ENCODE measurements at regions not wholly inside any gene's neighbourhood (a gene's known extent, or its start where the extent isn't known, plus 50 kb on each side); places are given as distances from the start of the nearest gene placed in this dataset.

GRCh38 chr12:40614923-40615322, 77.3 kb upstream of the CNTN1 start:
- H3K9me3 Mint-ChIP-seq = no peaks in the 10 kb centered on the region
- H3K36me3 Mint-ChIP-seq (ENCODE audit: low read depth) = no peaks in the 10 kb centered on the region
- no peak overlapping the region for H3K4me3 Mint-ChIP-seq
- no peaks in the 10 kb centered on the region for H3K4me1 Mint-ChIP-seq
- no peaks in the 10 kb centered on the region for H3K27me3 Mint-ChIP-seq
- no peak for DNase-seq
- no peak overlapping the region for H3K27ac Mint-ChIP-seq
- intact Hi-C loops (cut with micrococcal nuclease) = no loop called here

- no peak overlapping the region for H3K4me3 Mint-ChIP-seq
- no peaks in the 10 kb centered on the region for H3K27me3 Mint-ChIP-seq
- no peaks in the 10 kb centered on the region for H3K36me3 Mint-ChIP-seq (ENCODE audit: low read depth)
- H3K4me1 Mint-ChIP-seq = no peaks in the 10 kb centered on the region
- no peak overlapping the region for H3K27ac Mint-ChIP-seq
- no peaks in the 10 kb centered on the region for H3K9me3 Mint-ChIP-seq
- no peak for DNase-seq
- intact Hi-C loops (cut with micrococcal nuclease) = no loop called here
Measured at GRCh38 chr12:40615590-40615989, 76.6 kb upstream of the CNTN1 start.

GRCh38 chr12:40616383-40616915, 75.8 kb upstream of the CNTN1 start:
- H3K4me3 Mint-ChIP-seq = no peak overlapping the region
- DNase-seq = no peak
- H3K27ac Mint-ChIP-seq = no peak overlapping the region
- no peaks in the 10 kb centered on the region for H3K9me3 Mint-ChIP-seq
- H3K27me3 Mint-ChIP-seq = no peaks in the 10 kb centered on the region
- intact Hi-C loops (cut with micrococcal nuclease) = no loop called here
- H3K36me3 Mint-ChIP-seq (ENCODE audit: low read depth) = no peaks in the 10 kb centered on the region
- no peaks in the 10 kb centered on the region for H3K4me1 Mint-ChIP-seq

- Mint-ChIP-seq H3K4me3 (no peak overlapping the region), H3K27ac (no peak overlapping the region), H3K36me3 (ENCODE audit: low read depth) (no peaks in the 10 kb centered on the region), H3K4me1 (no peaks in the 10 kb centered on the region), H3K9me3 (no peaks in the 10 kb centered on the region), H3K27me3 (no peaks in the 10 kb centered on the region)
- intact Hi-C loops (cut with micrococcal nuclease) = no loop called here
- DNase-seq = no peak
Measured at GRCh38 chr12:40618636-40619035, 73.6 kb upstream of the CNTN1 start.

- intact Hi-C loops (cut with micrococcal nuclease) = no loop called here
- no peak overlapping the region for H3K4me3 Mint-ChIP-seq
- no peak for DNase-seq
- H3K9me3 Mint-ChIP-seq = no peaks in the 10 kb centered on the region
- no peaks in the 10 kb centered on the region for H3K4me1 Mint-ChIP-seq
- H3K27me3 Mint-ChIP-seq = no peaks in the 10 kb centered on the region
- H3K27ac Mint-ChIP-seq = no peak overlapping the region
- no peaks in the 10 kb centered on the region for H3K36me3 Mint-ChIP-seq (ENCODE audit: low read depth)
Measured at GRCh38 chr12:40620564-40621019, 71.6 kb upstream of the CNTN1 start.

GRCh38 chr12:40622246-40622838, 69.9 kb upstream of the CNTN1 start:
- intact Hi-C loops (cut with micrococcal nuclease) = loop anchor here (1.0 kb wide), 1 partner anchor 299 kb away; no protein-coding TSS in a partner anchor
- no peaks in the 10 kb centered on the region for H3K9me3 Mint-ChIP-seq
- no peaks in the 10 kb centered on the region for H3K36me3 Mint-ChIP-seq (ENCODE audit: low read depth)
- no peak overlapping the region for H3K27ac Mint-ChIP-seq
- H3K4me1 Mint-ChIP-seq = no peaks in the 10 kb centered on the region
- no peaks in the 10 kb centered on the region for H3K27me3 Mint-ChIP-seq
- no peak overlapping the region for H3K4me3 Mint-ChIP-seq
- peak; percentile 72 for DNase-seq

GRCh38 chr12:40632171-40632570, 60.1 kb upstream of the CNTN1 start:
- H3K27ac Mint-ChIP-seq = no peak overlapping the region
- intact Hi-C loops (cut with micrococcal nuclease) = no loop called here
- H3K27me3 Mint-ChIP-seq = no peaks in the 10 kb centered on the region
- no peak overlapping the region for H3K4me3 Mint-ChIP-seq
- no peaks in the 10 kb centered on the region for H3K9me3 Mint-ChIP-seq
- no peaks in the 10 kb centered on the region for H3K36me3 Mint-ChIP-seq (ENCODE audit: low read depth)
- no peaks in the 10 kb centered on the region for H3K4me1 Mint-ChIP-seq
- DNase-seq = no peak

- no peak overlapping the region for H3K4me3 Mint-ChIP-seq
- no peaks in the 10 kb centered on the region for H3K4me1 Mint-ChIP-seq
- no peaks in the 10 kb centered on the region for H3K9me3 Mint-ChIP-seq
- no peak overlapping the region for H3K27ac Mint-ChIP-seq
- intact Hi-C loops (cut with micrococcal nuclease) = no loop called here
- H3K36me3 Mint-ChIP-seq (ENCODE audit: low read depth) = no peaks in the 10 kb centered on the region
- H3K27me3 Mint-ChIP-seq = no peaks in the 10 kb centered on the region
- no peak for DNase-seq
Measured at GRCh38 chr12:40632933-40633332, 59.3 kb upstream of the CNTN1 start.

GRCh38 chr12:40634517-40635131, 57.6 kb upstream of the CNTN1 start:
- DNase-seq = no peak
- Mint-ChIP-seq H3K4me1 (no peaks in the 10 kb centered on the region), H3K27me3 (no peaks in the 10 kb centered on the region), H3K4me3 (no peak overlapping the region), H3K36me3 (ENCODE audit: low read depth) (no peaks in the 10 kb centered on the region), H3K9me3 (peaks cover 3% of the 10 kb centered on the region), H3K27ac (no peak overlapping the region)
- intact Hi-C loops (cut with micrococcal nuclease) = no loop called here

GRCh38 chr12:40635141-40635731, 57.0 kb upstream of the CNTN1 start:
- Mint-ChIP-seq H3K36me3 (ENCODE audit: low read depth) (no peaks in the 10 kb centered on the region), H3K27me3 (no peaks in the 10 kb centered on the region), H3K9me3 (peaks cover 4% of the 10 kb centered on the region), H3K4me1 (no peaks in the 10 kb centered on the region), H3K27ac (no peak overlapping the region), H3K4me3 (no peak overlapping the region)
- no peak for DNase-seq
- intact Hi-C loops (cut with micrococcal nuclease) = no loop called here
